CD4-positive, alpha-beta T cell (primary cell): ENCODE measurements at regions not wholly inside any gene's neighbourhood (a gene's known extent, or its start where the extent isn't known, plus 50 kb on each side); places are given as distances from the start of the nearest gene placed in this dataset.

ENCODE experiments used
- ATAC-seq: fragments of 200-7000 bp; cut with Tn5 transposase; one replicate; pipeline ENCODE4 v1.10.0; 2022; ENCODE audit warnings: mild to moderate bottlenecking; ENCODE audit not compliant: poor library complexity
- CTCF ChIA-PET: fragments of 350-600 bp; sonication (Branson Sonifier 250); formaldehyde crosslinking; loops from one replicate; lab custom pipeline; 2021; ENCODE audit warnings: antibody characterized with exemption, inconsistent platforms; lab: Charles Lee
- POLR2A ChIA-PET: fragments of 350-600 bp; sonication (Branson Sonifier 250); formaldehyde crosslinking; loops from one replicate; lab custom pipeline; 2021; ENCODE audit warnings: antibody characterized with exemption, inconsistent platforms; lab: Charles Lee
- DNase-seq, 14 experiments: peaks; one replicate each; pipeline ENCODE4 v3.0.0-alpha.2; 2013 to 2020; ENCODE audit warnings: mixed read lengths in 2 of 14
- H3K27ac ChIP-seq, 2 donors: one replicate each; pipeline versions ENCODE4 v1.5.1 to v1.7.0; 2013; ENCODE audit warnings: low read length in 2 of 2, low read depth in 1 of 2, mild to moderate bottlenecking in 1 of 2
- H3K27me3 ChIP-seq, 2 experiments: 1 replicate in 1 of 2; 2 replicates in 1 of 2; pipeline versions ENCODE4 v1.6.1 to v1.7.0; 2013; ENCODE audit warnings: low read length in 2 of 2, control low read depth in 1 of 2, mild to moderate bottlenecking in 1 of 2, moderate library complexity in 1 of 2; ENCODE audit not compliant: insufficient read depth in 2 of 2, control insufficient read depth in 1 of 2
- H3K36me3 ChIP-seq: one replicate; pipeline ENCODE4 v1.6.1; 2013; ENCODE audit warnings: low read length, control low read depth; ENCODE audit not compliant: insufficient read depth
- H3K4me1 ChIP-seq: one replicate; pipeline ENCODE4 v1.6.1; 2013; ENCODE audit warnings: low read length, control low read depth; ENCODE audit not compliant: insufficient read depth
- H3K4me3 ChIP-seq: one replicate; pipeline ENCODE4 v1.5.1; 2013; ENCODE audit warnings: mild to moderate bottlenecking, low read length, moderate library complexity
- H3K9me3 ChIP-seq, 2 experiments: 1 replicate in 1 of 2; 2 replicates in 1 of 2; pipeline versions ENCODE4 v1.6.1 to v1.7.0; 2013; ENCODE audit warnings: low read length in 2 of 2, mild to moderate bottlenecking in 2 of 2, control low read depth in 1 of 2, moderate library complexity in 1 of 2; ENCODE audit not compliant: control insufficient read depth in 1 of 2, insufficient read depth in 1 of 2
- H3K27ac Mint-ChIP-seq: one replicate; pipeline ENCODE4 v1.8.0; 2020; ENCODE audit warnings: mixed read lengths
- H3K27me3 Mint-ChIP-seq: one replicate; pipeline ENCODE4 v1.8.0; 2021; ENCODE audit warnings: mixed read lengths
- H3K36me3 Mint-ChIP-seq: one replicate; pipeline ENCODE4 v1.8.0; 2021; ENCODE audit warnings: low read depth, mixed read lengths
- H3K4me1 Mint-ChIP-seq: one replicate; pipeline ENCODE4 v1.8.0; 2021; ENCODE audit warnings: low read depth, mixed read lengths
- H3K4me3 Mint-ChIP-seq: one replicate; pipeline ENCODE4 v1.8.0; 2020; ENCODE audit warnings: mild to moderate bottlenecking, mixed read lengths
- H3K9me3 Mint-ChIP-seq: one replicate; pipeline ENCODE4 v1.8.0; 2020; ENCODE audit warnings: mixed read lengths
- intact Hi-C, 2 experiments: fragments of 100-400 bp; cut with DNase I in 1 of 2; cut with micrococcal nuclease in 1 of 2; formaldehyde crosslinking; loops; one replicate each; pipeline versions ENCODE4 v1.15.1 to v1.9.0; 2023 to 2025; cut with DNase I, micrococcal nuclease
- TF ChIP-seq, protein P1 (sequence below): fragments of 200-600 bp; IDR thresholded peaks from one replicate; pipeline ENCODE4 v1.8.0; 2022; ENCODE audit warnings: antibody characterized with exemption, mild to moderate bottlenecking

DNA sequence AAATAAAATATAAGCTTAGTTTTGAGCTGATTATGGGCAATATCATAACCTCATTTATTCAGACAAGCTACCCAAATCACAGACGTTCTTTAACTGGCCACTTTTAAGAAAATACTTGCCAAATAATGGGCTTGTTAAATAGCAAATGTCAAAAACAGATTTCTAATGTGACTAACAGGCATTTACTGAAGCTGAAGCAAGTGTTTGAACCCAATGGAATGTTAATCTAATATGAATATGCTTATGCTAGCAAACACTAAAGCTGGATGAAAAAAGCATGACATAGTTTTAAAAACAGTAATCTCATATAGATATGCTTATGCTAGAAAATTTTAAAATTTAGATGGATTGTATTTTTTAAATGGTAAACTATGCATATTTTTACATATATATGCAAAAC is 411.6 kb upstream of the PTGER4 start:
- no peaks in the 10 kb centered on the region for H3K36me3 Mint-ChIP-seq
- no peak overlapping the region for H3K27ac Mint-ChIP-seq
- TF ChIP-seq, protein P1, sequence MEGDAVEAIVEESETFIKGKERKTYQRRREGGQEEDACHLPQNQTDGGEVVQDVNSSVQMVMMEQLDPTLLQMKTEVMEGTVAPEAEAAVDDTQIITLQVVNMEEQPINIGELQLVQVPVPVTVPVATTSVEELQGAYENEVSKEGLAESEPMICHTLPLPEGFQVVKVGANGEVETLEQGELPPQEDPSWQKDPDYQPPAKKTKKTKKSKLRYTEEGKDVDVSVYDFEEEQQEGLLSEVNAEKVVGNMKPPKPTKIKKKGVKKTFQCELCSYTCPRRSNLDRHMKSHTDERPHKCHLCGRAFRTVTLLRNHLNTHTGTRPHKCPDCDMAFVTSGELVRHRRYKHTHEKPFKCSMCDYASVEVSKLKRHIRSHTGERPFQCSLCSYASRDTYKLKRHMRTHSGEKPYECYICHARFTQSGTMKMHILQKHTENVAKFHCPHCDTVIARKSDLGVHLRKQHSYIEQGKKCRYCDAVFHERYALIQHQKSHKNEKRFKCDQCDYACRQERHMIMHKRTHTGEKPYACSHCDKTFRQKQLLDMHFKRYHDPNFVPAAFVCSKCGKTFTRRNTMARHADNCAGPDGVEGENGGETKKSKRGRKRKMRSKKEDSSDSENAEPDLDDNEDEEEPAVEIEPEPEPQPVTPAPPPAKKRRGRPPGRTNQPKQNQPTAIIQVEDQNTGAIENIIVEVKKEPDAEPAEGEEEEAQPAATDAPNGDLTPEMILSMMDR = no peak
- intact Hi-C loops = no loop called here
- DNase-seq (no peak), ATAC-seq (no peak)
- H3K4me1 Mint-ChIP-seq = no peaks in the 10 kb centered on the region
- H3K4me3 Mint-ChIP-seq = no peak overlapping the region
- no peaks in the 10 kb centered on the region for H3K27me3 ChIP-seq
- H3K9me3 Mint-ChIP-seq = no peaks in the 10 kb centered on the region
- no peaks in the 10 kb centered on the region for H3K36me3 ChIP-seq
- no peaks in the 10 kb centered on the region for H3K27me3 Mint-ChIP-seq
- no peaks in the 10 kb centered on the region for H3K4me1 ChIP-seq
- CTCF ChIA-PET = interaction anchor here (0.6 kb wide), 1 partner anchor 299 kb away, joined by 3 read pairs; no protein-coding TSS in a partner anchor
- no peak overlapping the region for H3K27ac ChIP-seq
- no peak overlapping the region for H3K4me3 ChIP-seq
- POLR2A ChIA-PET = no interaction called here
- no peaks in the 10 kb centered on the region for H3K9me3 ChIP-seq

DNA sequence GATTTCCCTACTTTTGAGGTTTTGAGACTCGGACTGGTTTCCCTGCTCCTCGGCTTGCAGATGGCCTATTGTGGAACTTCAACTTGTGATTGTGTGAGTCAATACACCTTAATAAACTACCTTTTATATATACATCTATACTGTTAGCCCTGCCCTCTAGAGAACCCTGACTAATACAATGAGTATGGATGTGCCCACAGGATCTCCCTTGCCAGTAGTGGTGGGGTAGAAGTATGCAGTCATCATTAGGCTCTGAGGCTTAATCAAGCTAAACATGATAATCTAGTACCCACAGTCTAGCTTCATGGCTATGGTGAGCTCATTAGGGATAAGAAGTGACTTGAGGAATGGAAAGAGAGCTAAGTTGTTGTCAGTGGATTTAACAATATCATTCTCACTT is 412.8 kb upstream of the PTGER4 start:
- Mint-ChIP-seq H3K27ac (no peak overlapping the region), H3K36me3 (no peaks in the 10 kb centered on the region), H3K4me1 (no peaks in the 10 kb centered on the region), H3K27me3 (no peaks in the 10 kb centered on the region), H3K9me3 (no peaks in the 10 kb centered on the region), H3K4me3 (no peak overlapping the region)
- H3K27ac ChIP-seq = no peak overlapping the region
- no peaks in the 10 kb centered on the region for H3K4me1 ChIP-seq
- ChIA-PET CTCF (no interaction called here), POLR2A (no interaction called here)
- no peak overlapping the region for H3K4me3 ChIP-seq
- ATAC-seq (no peak), DNase-seq (no peak)
- intact Hi-C loops = no loop called here
- TF ChIP-seq, protein P1 = no peak
- no peaks in the 10 kb centered on the region for H3K36me3 ChIP-seq
- H3K27me3 ChIP-seq = no peaks in the 10 kb centered on the region
- H3K9me3 ChIP-seq = no peaks in the 10 kb centered on the region

DNA sequence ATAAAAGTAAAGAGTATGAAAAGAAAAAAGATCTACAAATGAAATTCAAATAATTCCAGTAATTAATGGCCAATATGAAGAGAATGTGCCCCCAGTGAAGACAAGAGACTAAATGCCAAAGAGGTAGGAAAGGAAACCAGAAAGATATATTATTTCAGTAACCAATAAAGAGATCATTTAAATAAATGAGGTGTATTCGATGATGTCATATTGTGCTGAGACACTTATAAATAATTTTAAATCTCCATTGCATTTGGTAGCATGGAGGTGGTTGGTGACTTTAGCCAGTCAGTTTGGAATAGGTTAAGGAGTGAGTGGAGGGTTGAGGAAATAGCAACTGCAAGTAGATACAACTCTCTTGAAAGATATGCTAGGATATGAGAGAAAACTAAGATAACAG is 417.7 kb upstream of the PTGER4 start:
- CTCF ChIA-PET = interaction anchor here (1.5 kb wide), 1 partner anchor 12 kb away, joined by 3 read pairs; no protein-coding TSS in a partner anchor
- Histone ChIP-seq H3K27ac (no peak overlapping the region), H3K9me3 (peaks cover 0 to 4% of the 10 kb centered on the region in 2 experiments), H3K27me3 (no peaks in the 10 kb centered on the region), H3K36me3 (no peaks in the 10 kb centered on the region), H3K4me1 (no peaks in the 10 kb centered on the region), H3K4me3 (no peak overlapping the region)
- POLR2A ChIA-PET = no interaction called here
- no peaks in the 10 kb centered on the region for H3K27me3 Mint-ChIP-seq
- no peaks in the 10 kb centered on the region for H3K36me3 Mint-ChIP-seq
- no peak overlapping the region for H3K27ac Mint-ChIP-seq
- no peak for DNase-seq
- no peak overlapping the region for H3K4me3 Mint-ChIP-seq
- peaks cover 5% of the 10 kb centered on the region for H3K9me3 Mint-ChIP-seq
- H3K4me1 Mint-ChIP-seq = no peaks in the 10 kb centered on the region
- intact Hi-C loops = no loop called here
- TF ChIP-seq, protein P1 = no peak
- no peak for ATAC-seq
